ENCODE measurements at regions not wholly inside any gene's neighbourhood (a gene's known extent, or its start where the extent isn't known, plus 50 kb on each side); places are given as distances from the start of the nearest gene placed in this dataset.

- H3K27ac ChIP-seq (ENCODE audit: low read depth in 2 of 2, low read length in 2 of 2) = no peak overlapping the region
- H3K27me3 ChIP-seq (ENCODE audit: control insufficient read depth in 2 of 2, insufficient read depth in 2 of 2, low read length in 2 of 2) = no peaks in the 10 kb centered on the region
- H3K9ac ChIP-seq (ENCODE audit: low read depth in 1 of 2, low read length in 2 of 2) = no peak overlapping the region
- H3K4me3 ChIP-seq (ENCODE audit: low read length in 2 of 2) = no peak overlapping the region
- no peaks in the 10 kb centered on the region for H3K9me3 ChIP-seq (ENCODE audit: control insufficient read depth in 2 of 2, low read length in 2 of 2)
- H3K36me3 ChIP-seq (ENCODE audit: control insufficient read depth in 2 of 2, insufficient read depth in 2 of 2, low read length in 2 of 2) = no peaks in the 10 kb centered on the region
- no peaks in the 10 kb centered on the region for H3K4me1 ChIP-seq (ENCODE audit: control insufficient read depth in 2 of 2, insufficient read depth in 2 of 2, low read length in 2 of 2)
Observed at GRCh38 chr18:29979881-29980280, 1062.7 kb downstream of the DSC3 start.

GRCh38 chr18:29969876-29970275, 1072.7 kb downstream of the DSC3 start:
- Histone ChIP-seq H3K27me3 (ENCODE audit: control insufficient read depth in 2 of 2, insufficient read depth in 2 of 2, low read length in 2 of 2) (no peaks in the 10 kb centered on the region), H3K4me1 (ENCODE audit: control insufficient read depth in 2 of 2, insufficient read depth in 2 of 2, low read length in 2 of 2) (no peaks in the 10 kb centered on the region), H3K4me3 (ENCODE audit: low read length in 2 of 2) (no peak overlapping the region), H3K9ac (ENCODE audit: low read depth in 1 of 2, low read length in 2 of 2) (no peak overlapping the region), H3K9me3 (ENCODE audit: control insufficient read depth in 2 of 2, low read length in 2 of 2) (peaks cover 0 to 2% of the 10 kb centered on the region in 2 donors), H3K27ac (ENCODE audit: low read depth in 2 of 2, low read length in 2 of 2) (no peak overlapping the region), H3K36me3 (ENCODE audit: control insufficient read depth in 2 of 2, insufficient read depth in 2 of 2, low read length in 2 of 2) (no peaks in the 10 kb centered on the region)

DNA sequence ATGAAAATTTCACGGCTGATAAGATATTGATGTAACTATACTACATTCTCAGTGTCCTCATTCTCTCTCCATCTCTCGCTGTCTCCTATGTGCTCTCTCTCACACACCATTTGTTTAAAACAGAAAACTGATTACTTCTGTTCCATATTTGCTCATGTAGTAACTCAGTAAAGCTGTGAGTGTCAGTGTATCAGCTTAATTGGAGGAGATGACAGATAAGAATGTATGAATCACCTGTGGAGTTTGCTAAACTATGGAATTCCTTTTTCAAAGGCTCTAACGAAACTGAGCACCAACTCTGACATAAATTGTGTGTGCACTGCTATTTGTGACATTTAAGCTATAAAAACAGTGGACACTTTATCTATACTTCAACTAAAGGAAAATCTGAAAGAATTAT, 1080.0 kb downstream of the DSC3 start:
- Histone ChIP-seq H3K4me1 (ENCODE audit: control insufficient read depth in 2 of 2, insufficient read depth in 2 of 2, low read length in 2 of 2) (no peaks in the 10 kb centered on the region), H3K27me3 (ENCODE audit: control insufficient read depth in 2 of 2, insufficient read depth in 2 of 2, low read length in 2 of 2) (no peaks in the 10 kb centered on the region), H3K36me3 (ENCODE audit: control insufficient read depth in 2 of 2, insufficient read depth in 2 of 2, low read length in 2 of 2) (no peaks in the 10 kb centered on the region), H3K9ac (ENCODE audit: low read depth in 1 of 2, low read length in 2 of 2) (no peak overlapping the region), H3K9me3 (ENCODE audit: control insufficient read depth in 2 of 2, low read length in 2 of 2) (peaks cover 2 to 3% of the 10 kb centered on the region in 2 donors), H3K27ac (ENCODE audit: low read depth in 2 of 2, low read length in 2 of 2) (no peak overlapping the region), H3K4me3 (ENCODE audit: low read length in 2 of 2) (no peak overlapping the region)

- Histone ChIP-seq H3K27ac (ENCODE audit: low read depth in 2 of 2, low read length in 2 of 2) (no peak overlapping the region), H3K9me3 (ENCODE audit: control insufficient read depth in 2 of 2, low read length in 2 of 2) (peaks cover 2 to 3% of the 10 kb centered on the region in 2 donors), H3K36me3 (ENCODE audit: control insufficient read depth in 2 of 2, insufficient read depth in 2 of 2, low read length in 2 of 2) (no peaks in the 10 kb centered on the region), H3K9ac (ENCODE audit: low read depth in 1 of 2, low read length in 2 of 2) (no peak overlapping the region), H3K27me3 (ENCODE audit: control insufficient read depth in 2 of 2, insufficient read depth in 2 of 2, low read length in 2 of 2) (no peaks in the 10 kb centered on the region), H3K4me1 (ENCODE audit: control insufficient read depth in 2 of 2, insufficient read depth in 2 of 2, low read length in 2 of 2) (no peaks in the 10 kb centered on the region), H3K4me3 (ENCODE audit: low read length in 2 of 2) (no peak overlapping the region)
Observed at GRCh38 chr18:29960539-29960938, 1082.0 kb downstream of the DSC3 start.

DNA sequence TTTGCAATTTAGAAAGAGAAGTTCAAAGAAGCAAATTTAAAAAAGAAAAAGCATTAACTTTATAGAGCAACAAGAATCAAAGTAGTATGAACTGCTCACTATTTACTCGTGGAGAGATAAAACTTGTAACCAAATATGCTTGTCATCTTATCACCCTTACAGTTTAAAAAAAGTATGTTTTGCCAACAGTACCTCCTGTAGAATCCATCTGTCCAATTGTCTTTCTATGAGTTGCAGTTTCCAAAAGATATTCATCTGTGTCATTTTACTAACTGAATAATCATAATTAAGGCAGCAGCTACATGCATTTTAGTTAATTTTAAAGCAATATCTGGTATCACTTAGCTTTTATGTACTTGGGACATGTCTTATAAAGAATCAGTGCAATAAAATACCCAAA, 1112.3 kb downstream of the DSC3 start:
- Histone ChIP-seq H3K4me3 (ENCODE audit: low read length in 2 of 2) (no peak overlapping the region), H3K27me3 (ENCODE audit: control insufficient read depth in 2 of 2, insufficient read depth in 2 of 2, low read length in 2 of 2) (no peaks in the 10 kb centered on the region), H3K4me1 (ENCODE audit: control insufficient read depth in 2 of 2, insufficient read depth in 2 of 2, low read length in 2 of 2) (no peaks in the 10 kb centered on the region), H3K36me3 (ENCODE audit: control insufficient read depth in 2 of 2, insufficient read depth in 2 of 2, low read length in 2 of 2) (no peaks in the 10 kb centered on the region), H3K9ac (ENCODE audit: low read depth in 1 of 2, low read length in 2 of 2) (no peak overlapping the region), H3K27ac (ENCODE audit: low read depth in 2 of 2, low read length in 2 of 2) (no peak overlapping the region), H3K9me3 (ENCODE audit: control insufficient read depth in 2 of 2, low read length in 2 of 2) (no peaks in the 10 kb centered on the region)

DNA sequence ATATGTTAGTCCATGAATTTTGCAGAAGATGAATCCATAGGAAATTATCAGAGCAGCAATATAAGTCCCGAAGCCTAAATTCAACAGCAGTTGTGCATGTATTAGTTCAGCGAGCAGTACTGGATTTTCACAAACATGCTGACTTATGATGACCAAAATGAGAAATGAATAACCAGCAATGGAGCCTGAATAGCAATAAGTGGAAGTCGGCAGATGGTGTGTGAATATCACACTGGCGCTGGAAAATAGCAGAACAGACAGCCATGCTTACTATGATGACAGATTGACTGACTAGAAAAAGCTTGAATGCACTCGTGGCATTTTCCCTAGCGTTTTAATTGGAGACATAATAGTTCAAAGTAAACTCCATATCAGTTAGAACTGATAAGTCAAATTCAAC, 1114.5 kb downstream of the DSC3 start:
- no peaks in the 10 kb centered on the region for H3K9me3 ChIP-seq (ENCODE audit: control insufficient read depth in 2 of 2, low read length in 2 of 2)
- H3K4me1 ChIP-seq (ENCODE audit: control insufficient read depth in 2 of 2, insufficient read depth in 2 of 2, low read length in 2 of 2) = no peaks in the 10 kb centered on the region
- H3K4me3 ChIP-seq (ENCODE audit: low read length in 2 of 2) = no peak overlapping the region
- H3K27me3 ChIP-seq (ENCODE audit: control insufficient read depth in 2 of 2, insufficient read depth in 2 of 2, low read length in 2 of 2) = no peaks in the 10 kb centered on the region
- no peaks in the 10 kb centered on the region for H3K36me3 ChIP-seq (ENCODE audit: control insufficient read depth in 2 of 2, insufficient read depth in 2 of 2, low read length in 2 of 2)
- H3K9ac ChIP-seq (ENCODE audit: low read depth in 1 of 2, low read length in 2 of 2) = no peak overlapping the region
- no peak overlapping the region for H3K27ac ChIP-seq (ENCODE audit: low read depth in 2 of 2, low read length in 2 of 2)

DNA sequence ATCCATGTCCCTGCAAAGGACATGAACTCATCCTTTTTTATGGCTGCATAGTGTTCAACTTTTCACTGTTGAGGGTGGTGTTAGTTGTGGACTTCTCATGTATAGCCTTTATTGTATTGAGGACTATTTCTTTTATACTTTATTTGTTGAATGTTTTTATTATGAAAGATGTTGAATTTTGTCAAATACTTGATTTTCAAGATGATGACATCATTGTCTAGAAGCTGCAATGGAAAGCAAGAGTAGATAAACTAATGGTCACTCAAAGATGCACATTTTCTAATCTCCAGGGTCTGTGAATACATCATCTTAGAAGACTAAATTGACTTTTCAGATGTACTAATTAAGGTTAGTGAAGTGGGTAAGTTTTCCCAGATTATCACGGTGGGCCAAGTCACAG, 1117.0 kb downstream of the DSC3 start:
- Histone ChIP-seq H3K27ac (ENCODE audit: low read depth in 2 of 2, low read length in 2 of 2) (no peak overlapping the region), H3K4me1 (ENCODE audit: control insufficient read depth in 2 of 2, insufficient read depth in 2 of 2, low read length in 2 of 2) (no peaks in the 10 kb centered on the region), H3K4me3 (ENCODE audit: low read length in 2 of 2) (no peak overlapping the region), H3K9me3 (ENCODE audit: control insufficient read depth in 2 of 2, low read length in 2 of 2) (no peaks in the 10 kb centered on the region), H3K36me3 (ENCODE audit: control insufficient read depth in 2 of 2, insufficient read depth in 2 of 2, low read length in 2 of 2) (no peaks in the 10 kb centered on the region), H3K9ac (ENCODE audit: low read depth in 1 of 2, low read length in 2 of 2) (no peak overlapping the region), H3K27me3 (ENCODE audit: control insufficient read depth in 2 of 2, insufficient read depth in 2 of 2, low read length in 2 of 2) (no peaks in the 10 kb centered on the region)

DNA sequence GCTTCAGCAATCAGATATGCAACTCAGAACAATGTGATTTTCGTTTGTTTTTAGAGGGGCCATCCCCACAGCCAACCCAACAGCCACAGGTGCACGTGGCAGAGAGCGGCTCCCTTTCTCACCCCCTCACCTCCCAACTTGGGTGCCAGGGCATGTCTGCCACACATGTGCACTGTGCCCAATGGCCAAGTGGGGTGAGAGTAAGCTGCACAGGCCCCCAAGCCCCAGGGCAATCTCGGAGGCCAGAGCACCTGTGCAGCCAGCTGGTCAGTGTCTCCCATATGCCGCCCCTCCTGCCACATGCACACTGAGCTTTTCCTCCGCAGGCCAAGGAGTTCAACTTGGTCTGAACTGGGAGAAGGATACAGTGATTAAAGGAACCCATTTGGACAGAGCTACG, 1130.2 kb downstream of the DSC3 start:
- no peaks in the 10 kb centered on the region for H3K36me3 ChIP-seq (ENCODE audit: control insufficient read depth in 2 of 2, insufficient read depth in 2 of 2, low read length in 2 of 2)

DNA sequence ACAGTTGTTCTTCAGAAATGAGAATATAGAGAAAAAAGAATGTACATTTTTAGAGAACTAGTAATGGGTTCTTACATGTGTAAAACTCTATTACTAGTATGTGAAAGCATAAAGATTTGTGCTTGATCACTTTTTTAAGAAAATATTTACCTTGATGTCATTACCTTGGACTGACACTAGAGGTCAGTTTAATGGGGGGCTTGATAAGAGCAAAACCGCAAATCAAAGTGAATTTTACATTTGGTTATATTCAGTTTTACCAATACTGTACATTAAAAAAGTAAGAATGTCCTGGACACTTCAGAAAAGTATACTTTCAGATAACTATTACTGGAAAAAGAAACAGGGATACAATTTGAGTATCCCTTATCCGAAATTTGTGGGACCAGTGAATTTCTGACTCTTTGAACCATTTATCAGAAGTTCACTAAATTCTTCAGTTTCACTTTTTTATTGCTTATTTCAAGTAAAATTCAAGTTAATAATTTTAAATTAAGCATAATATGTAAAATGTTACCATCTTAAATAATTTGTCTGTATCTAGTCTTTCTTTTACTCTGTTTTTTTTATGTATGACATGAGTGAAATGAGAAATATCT, 1149.5 kb downstream of the DSC3 start:
- Histone ChIP-seq H3K27me3 (ENCODE audit: control insufficient read depth in 2 of 2, insufficient read depth in 2 of 2, low read length in 2 of 2) (no peaks in the 10 kb centered on the region), H3K36me3 (ENCODE audit: control insufficient read depth in 2 of 2, insufficient read depth in 2 of 2, low read length in 2 of 2) (no peaks in the 10 kb centered on the region), H3K27ac (ENCODE audit: low read depth in 2 of 2, low read length in 2 of 2) (no peak overlapping the region), H3K4me3 (ENCODE audit: low read length in 2 of 2) (no peak overlapping the region), H3K9me3 (ENCODE audit: control insufficient read depth in 2 of 2, low read length in 2 of 2) (no peaks in the 10 kb centered on the region), H3K9ac (ENCODE audit: low read depth in 1 of 2, low read length in 2 of 2) (no peak overlapping the region), H3K4me1 (ENCODE audit: control insufficient read depth in 2 of 2, insufficient read depth in 2 of 2, low read length in 2 of 2) (no peaks in the 10 kb centered on the region)

More for the DNA sequence above, 1130.2 kb downstream of the DSC3 start:
- no peak overlapping the region for H3K9ac ChIP-seq (ENCODE audit: low read depth in 1 of 2, low read length in 2 of 2)
- H3K27ac ChIP-seq (ENCODE audit: low read depth in 2 of 2, low read length in 2 of 2) = no peak overlapping the region
- no peaks in the 10 kb centered on the region for H3K9me3 ChIP-seq (ENCODE audit: control insufficient read depth in 2 of 2, low read length in 2 of 2)
- no peaks in the 10 kb centered on the region for H3K4me1 ChIP-seq (ENCODE audit: control insufficient read depth in 2 of 2, insufficient read depth in 2 of 2, low read length in 2 of 2)
- H3K27me3 ChIP-seq (ENCODE audit: control insufficient read depth in 2 of 2, insufficient read depth in 2 of 2, low read length in 2 of 2) = no peaks in the 10 kb centered on the region
- H3K4me3 ChIP-seq (ENCODE audit: low read length in 2 of 2) = no peak overlapping the region

- H3K4me1 ChIP-seq (ENCODE audit: control insufficient read depth in 2 of 2, insufficient read depth in 2 of 2, low read length in 2 of 2) = no peaks in the 10 kb centered on the region
- no peaks in the 10 kb centered on the region for H3K9me3 ChIP-seq (ENCODE audit: control insufficient read depth in 2 of 2, low read length in 2 of 2)
- H3K36me3 ChIP-seq (ENCODE audit: control insufficient read depth in 2 of 2, insufficient read depth in 2 of 2, low read length in 2 of 2) = no peaks in the 10 kb centered on the region
- no peaks in the 10 kb centered on the region for H3K27me3 ChIP-seq (ENCODE audit: control insufficient read depth in 2 of 2, insufficient read depth in 2 of 2, low read length in 2 of 2)
- no peak overlapping the region for H3K9ac ChIP-seq (ENCODE audit: low read depth in 1 of 2, low read length in 2 of 2)
- H3K4me3 ChIP-seq (ENCODE audit: low read length in 2 of 2) = no peak overlapping the region
- H3K27ac ChIP-seq (ENCODE audit: low read depth in 2 of 2, low read length in 2 of 2) = no peak overlapping the region
Observed at GRCh38 chr18:29883114-29883513, 1159.4 kb downstream of the DSC3 start.

DNA sequence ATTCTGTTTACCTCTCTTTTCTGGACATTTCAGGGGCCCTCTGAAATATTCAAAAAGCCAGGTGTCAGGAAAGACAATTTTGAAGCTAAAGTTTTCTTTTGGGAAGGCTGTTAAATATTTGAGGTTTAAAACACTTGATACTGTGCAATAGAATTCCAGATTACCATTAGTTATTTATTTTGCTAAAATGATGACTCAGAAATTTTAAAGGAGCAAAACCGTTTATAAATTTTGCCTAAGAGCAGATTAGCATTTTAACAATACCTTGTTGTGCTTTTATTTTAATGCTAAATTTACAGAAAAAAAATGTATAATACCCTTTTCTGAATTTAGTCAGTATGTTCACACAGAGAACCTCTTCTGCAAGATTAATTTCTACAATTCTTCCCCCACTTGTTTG, 1159.9 kb downstream of the DSC3 start:
- Histone ChIP-seq H3K4me1 (ENCODE audit: control insufficient read depth in 2 of 2, insufficient read depth in 2 of 2, low read length in 2 of 2) (no peaks in the 10 kb centered on the region), H3K36me3 (ENCODE audit: control insufficient read depth in 2 of 2, insufficient read depth in 2 of 2, low read length in 2 of 2) (no peaks in the 10 kb centered on the region), H3K27ac (ENCODE audit: low read depth in 2 of 2, low read length in 2 of 2) (no peak overlapping the region), H3K9me3 (ENCODE audit: control insufficient read depth in 2 of 2, low read length in 2 of 2) (no peaks in the 10 kb centered on the region), H3K9ac (ENCODE audit: low read depth in 1 of 2, low read length in 2 of 2) (no peak overlapping the region), H3K27me3 (ENCODE audit: control insufficient read depth in 2 of 2, insufficient read depth in 2 of 2, low read length in 2 of 2) (no peaks in the 10 kb centered on the region), H3K4me3 (ENCODE audit: low read length in 2 of 2) (no peak overlapping the region)

All from mucosa of rectum (tissue), 2 donors.